Heart left ventricle (tissue), 13 donors: ENCODE measurements at regions not wholly inside any gene's neighbourhood (a gene's known extent, or its start where the extent isn't known, plus 50 kb on each side); places are given as distances from the start of the nearest gene placed in this dataset.

Experiments used
- POLR2A ChIP-seq, 2 donors: fragments of 450-650 bp; IDR thresholded peaks; one replicate each; pipeline ENCODE4 v1.6.1; 2017; ENCODE audit warnings: antibody characterized with exemption in 2 of 2, mild to moderate bottlenecking in 2 of 2, moderate library complexity in 2 of 2
- TF ChIP-seq, protein P1 (sequence below), 12 donors: fragments of 200-600 bp; sonication (generic) in 4 of 12; IDR thresholded peaks; one replicate each; pipeline versions ENCODE4 v1.5.0 to v1.8.0; 2018 to 2022; ENCODE audit warnings: antibody characterized with exemption in 12 of 12, mild to moderate bottlenecking in 5 of 12
- donor health status: ischemic (EF 13 %, LVEDD 7.1; RV severe dilation, severe dysfunction).
- donor health status: DM: no; HTN: yes; CAD: no.
- donor health status: DM: no; HTN: no; CAD: no.
- donor health status: ischemic (EF 25% LVEDD 6.9; RV normal size, moderate dysfunction).
- donor health status: ischemic (EF 25% LVEDD 5.7; RV mildly dilated, moderate dysfunction).
- donor health status: ischemic (EF 35%, LVEDD 5.7; RV mildly dilated, moderate dysfunction).
- donor health status: nonischemic (EF 11% LVEDD 7.7; RV severe dilation, severe dysfunction).
- donor health status: DM: yes; HTN: yes; CAD: no.
- donor health status: PGD.
- donor health status: ischemic (EF 29% LVEDD 5.4; RV normal size, mild dysfunction).
- donor health status: nonischemic (EF 23%, LVEDD 6.1; RV moderate dilation, normal function).

DNA sequence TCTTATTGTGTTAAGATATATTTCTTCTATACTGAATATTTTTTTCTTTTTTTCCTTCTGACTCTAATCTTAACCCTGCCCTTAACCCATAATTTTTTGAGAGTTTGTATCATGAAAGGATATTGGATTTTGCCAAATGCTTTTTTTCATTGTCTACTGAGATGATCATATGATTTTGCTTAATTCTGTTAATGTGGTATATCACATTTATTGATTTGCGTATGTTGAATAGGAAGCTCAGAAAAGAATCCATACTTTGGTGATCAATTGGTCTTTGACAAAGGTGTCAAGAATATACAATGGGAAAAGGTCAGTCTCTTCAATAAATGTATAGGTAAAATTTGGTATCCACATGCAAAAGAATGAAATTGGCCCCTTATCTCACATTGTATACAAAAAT, 588.8 kb upstream of the ADGRB3 start:
- TF ChIP-seq, protein P1, sequence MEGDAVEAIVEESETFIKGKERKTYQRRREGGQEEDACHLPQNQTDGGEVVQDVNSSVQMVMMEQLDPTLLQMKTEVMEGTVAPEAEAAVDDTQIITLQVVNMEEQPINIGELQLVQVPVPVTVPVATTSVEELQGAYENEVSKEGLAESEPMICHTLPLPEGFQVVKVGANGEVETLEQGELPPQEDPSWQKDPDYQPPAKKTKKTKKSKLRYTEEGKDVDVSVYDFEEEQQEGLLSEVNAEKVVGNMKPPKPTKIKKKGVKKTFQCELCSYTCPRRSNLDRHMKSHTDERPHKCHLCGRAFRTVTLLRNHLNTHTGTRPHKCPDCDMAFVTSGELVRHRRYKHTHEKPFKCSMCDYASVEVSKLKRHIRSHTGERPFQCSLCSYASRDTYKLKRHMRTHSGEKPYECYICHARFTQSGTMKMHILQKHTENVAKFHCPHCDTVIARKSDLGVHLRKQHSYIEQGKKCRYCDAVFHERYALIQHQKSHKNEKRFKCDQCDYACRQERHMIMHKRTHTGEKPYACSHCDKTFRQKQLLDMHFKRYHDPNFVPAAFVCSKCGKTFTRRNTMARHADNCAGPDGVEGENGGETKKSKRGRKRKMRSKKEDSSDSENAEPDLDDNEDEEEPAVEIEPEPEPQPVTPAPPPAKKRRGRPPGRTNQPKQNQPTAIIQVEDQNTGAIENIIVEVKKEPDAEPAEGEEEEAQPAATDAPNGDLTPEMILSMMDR (IDR thresholded peaks at IDR 0.05): no peak
- no peak for TF ChIP-seq POLR2A (IDR thresholded peaks at IDR 0.05)
